ENCODE measurements at regions not wholly inside any gene's neighbourhood (a gene's known extent, or its start where the extent isn't known, plus 50 kb on each side); places are given as distances from the start of the nearest gene placed in this dataset.

DNA sequence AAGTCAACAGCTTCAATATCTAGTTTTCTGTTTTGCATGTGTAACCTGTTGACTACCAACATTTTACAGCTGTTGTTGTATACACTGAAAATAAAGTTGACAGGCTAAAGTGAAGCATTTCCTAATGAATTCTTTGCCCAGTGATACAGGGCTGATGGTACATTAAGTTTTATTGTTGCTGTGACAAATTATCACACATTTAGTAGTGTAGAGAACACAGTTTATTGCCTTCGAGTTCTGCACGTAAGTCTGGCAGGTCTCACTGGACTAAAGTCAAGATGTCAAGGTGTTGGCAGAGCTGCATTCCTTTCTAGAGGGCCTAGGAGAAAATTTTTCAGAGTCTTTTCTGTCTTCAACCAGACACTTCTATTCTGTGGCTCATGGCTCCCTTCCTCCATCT lies 184.2 kb downstream of the SLITRK6 start:
- Mint-ChIP-seq H3K36me3 (ENCODE audit: low read depth, unreplicated experiment) (peaks cover 2% of the 10 kb centered on the region), H3K4me1 (ENCODE audit: low read depth, unreplicated experiment) (peaks cover under 1% of the 10 kb centered on the region)
- no peak for DNase-seq (ENCODE audit: low read depth)

DNA sequence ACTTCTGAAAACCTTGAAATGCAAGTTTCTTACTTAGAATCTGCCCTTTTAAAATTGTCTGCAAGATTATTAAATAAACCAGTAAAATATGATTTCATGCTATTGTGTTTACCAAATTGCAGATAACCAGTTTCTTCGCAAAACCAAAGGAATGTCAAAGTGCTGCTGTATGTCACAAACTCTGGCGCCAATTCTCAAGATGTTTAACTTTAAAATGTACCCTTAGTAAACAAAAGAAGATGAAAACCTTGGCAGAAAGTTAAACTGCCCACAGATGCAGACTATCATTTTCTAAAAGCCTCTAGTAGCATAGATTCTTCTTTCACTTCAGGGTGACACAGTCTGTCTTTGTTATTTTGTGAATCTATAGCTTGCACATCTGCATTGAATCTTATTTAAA lies 189.2 kb downstream of the SLITRK6 start:
- FAIRE-seq = no peak
- Histone ChIP-seq H3K27me3 (ENCODE audit: insufficient read depth, low read length) (no peaks in the 10 kb centered on the region), H3K4me2 (ENCODE audit: low read length) (no peak overlapping the region), H3K9me3 (ENCODE audit: insufficient read depth, low read depth, low read length) (no peaks in the 10 kb centered on the region), H3K27ac (ENCODE audit: low read depth, low read length) (no peak overlapping the region), H3K4me3 (ENCODE audit: insufficient read depth, low read depth, low read length) (no peak overlapping the region), H3K9ac (ENCODE audit: low read length) (no peak overlapping the region), H4K20me1 (ENCODE audit: insufficient read depth, low read length) (no peaks in the 10 kb centered on the region), H3K4me1 (ENCODE audit: insufficient read depth, low read length) (no peaks in the 10 kb centered on the region), H3K36me3 (ENCODE audit: insufficient read depth, low read length) (no peaks in the 10 kb centered on the region), H3K79me2 (ENCODE audit: insufficient read depth, low read length) (no peaks in the 10 kb centered on the region), H2AFZ (ENCODE audit: low read depth, low read length) (no peak overlapping the region)
- no peaks in the 10 kb centered on the region for H3K9me3 Mint-ChIP-seq (ENCODE audit: unreplicated experiment)
- no peaks in the 10 kb centered on the region for H3K27me3 Mint-ChIP-seq (ENCODE audit: low read depth, unreplicated experiment)
- no peak overlapping the region for H3K4me3 Mint-ChIP-seq (ENCODE audit: unreplicated experiment)
- DNase-seq (ENCODE audit: low read depth) = no peak
- TF ChIP-seq, protein P1, sequence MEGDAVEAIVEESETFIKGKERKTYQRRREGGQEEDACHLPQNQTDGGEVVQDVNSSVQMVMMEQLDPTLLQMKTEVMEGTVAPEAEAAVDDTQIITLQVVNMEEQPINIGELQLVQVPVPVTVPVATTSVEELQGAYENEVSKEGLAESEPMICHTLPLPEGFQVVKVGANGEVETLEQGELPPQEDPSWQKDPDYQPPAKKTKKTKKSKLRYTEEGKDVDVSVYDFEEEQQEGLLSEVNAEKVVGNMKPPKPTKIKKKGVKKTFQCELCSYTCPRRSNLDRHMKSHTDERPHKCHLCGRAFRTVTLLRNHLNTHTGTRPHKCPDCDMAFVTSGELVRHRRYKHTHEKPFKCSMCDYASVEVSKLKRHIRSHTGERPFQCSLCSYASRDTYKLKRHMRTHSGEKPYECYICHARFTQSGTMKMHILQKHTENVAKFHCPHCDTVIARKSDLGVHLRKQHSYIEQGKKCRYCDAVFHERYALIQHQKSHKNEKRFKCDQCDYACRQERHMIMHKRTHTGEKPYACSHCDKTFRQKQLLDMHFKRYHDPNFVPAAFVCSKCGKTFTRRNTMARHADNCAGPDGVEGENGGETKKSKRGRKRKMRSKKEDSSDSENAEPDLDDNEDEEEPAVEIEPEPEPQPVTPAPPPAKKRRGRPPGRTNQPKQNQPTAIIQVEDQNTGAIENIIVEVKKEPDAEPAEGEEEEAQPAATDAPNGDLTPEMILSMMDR (IDR thresholded peaks at IDR 0.05; ENCODE audit: insufficient read depth, low read depth, low read length) = no peak
- TF ChIP-seq EZH2 (IDR thresholded peaks at IDR 0.05; ENCODE audit: insufficient read depth, low read length) = no peak
- no peaks in the 10 kb centered on the region for H3K36me3 Mint-ChIP-seq (ENCODE audit: low read depth, unreplicated experiment)
- H3K27ac Mint-ChIP-seq (ENCODE audit: unreplicated experiment) = no peak overlapping the region
- H3K4me1 Mint-ChIP-seq (ENCODE audit: low read depth, unreplicated experiment) = peaks cover 2% of the 10 kb centered on the region

More for the DNA sequence above, 184.2 kb downstream of the SLITRK6 start:
- no peak overlapping the region for H3K27ac Mint-ChIP-seq (ENCODE audit: unreplicated experiment)
- H4K20me1 ChIP-seq (ENCODE audit: insufficient read depth, low read length) = no peaks in the 10 kb centered on the region
- FAIRE-seq = no peak
- no peaks in the 10 kb centered on the region for H3K9me3 ChIP-seq (ENCODE audit: insufficient read depth, low read depth, low read length)
- no peak overlapping the region for H3K4me3 ChIP-seq (ENCODE audit: insufficient read depth, low read depth, low read length)
- no peak overlapping the region for H3K4me3 Mint-ChIP-seq (ENCODE audit: unreplicated experiment)
- no peaks in the 10 kb centered on the region for H3K4me1 ChIP-seq (ENCODE audit: insufficient read depth, low read length)
- H3K79me2 ChIP-seq (ENCODE audit: insufficient read depth, low read length) = no peaks in the 10 kb centered on the region
- no peaks in the 10 kb centered on the region for H3K9me3 Mint-ChIP-seq (ENCODE audit: unreplicated experiment)
- H3K27ac ChIP-seq (ENCODE audit: low read depth, low read length) = no peak overlapping the region
- no peaks in the 10 kb centered on the region for H3K27me3 ChIP-seq (ENCODE audit: insufficient read depth, low read length)
- TF ChIP-seq, protein P1 (IDR thresholded peaks at IDR 0.05; ENCODE audit: insufficient read depth, low read depth, low read length) = no peak
- TF ChIP-seq EZH2 (IDR thresholded peaks at IDR 0.05; ENCODE audit: insufficient read depth, low read length) = no peak
- H3K36me3 ChIP-seq (ENCODE audit: insufficient read depth, low read length) = no peaks in the 10 kb centered on the region
- no peak overlapping the region for H3K9ac ChIP-seq (ENCODE audit: low read length)
- no peaks in the 10 kb centered on the region for H3K27me3 Mint-ChIP-seq (ENCODE audit: low read depth, unreplicated experiment)
- H2AFZ ChIP-seq (ENCODE audit: low read depth, low read length) = no peak overlapping the region
- H3K4me2 ChIP-seq (ENCODE audit: low read length) = no peak overlapping the region

DNA sequence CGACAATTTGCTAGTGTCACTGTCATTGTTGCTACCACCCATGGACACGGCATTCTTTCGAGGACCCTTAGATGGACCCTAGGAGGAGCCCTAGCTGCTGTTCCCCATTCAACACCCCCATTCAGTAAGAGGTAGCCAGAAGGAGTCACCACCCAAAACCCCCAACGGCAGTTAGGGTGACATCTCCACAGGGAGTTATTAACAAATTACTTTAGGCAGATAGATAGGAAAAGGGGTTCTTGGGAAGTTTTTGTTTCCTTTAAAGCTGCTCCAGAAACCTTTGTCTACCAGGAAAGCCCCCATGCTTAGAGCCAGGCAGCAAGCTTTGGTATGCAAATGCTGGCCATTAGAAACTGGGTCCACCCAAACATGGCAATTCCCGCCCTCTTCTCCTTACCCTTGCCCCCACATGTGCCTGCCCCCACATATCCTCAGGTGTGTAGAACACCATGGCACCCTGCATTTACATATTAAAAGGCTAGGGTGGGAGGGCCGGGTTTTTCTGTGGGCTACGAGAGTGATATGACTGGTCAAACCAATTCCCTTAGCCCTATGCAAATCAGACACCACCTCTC lies 190.9 kb downstream of the SLITRK6 start:
- H3K9me3 ChIP-seq (ENCODE audit: insufficient read depth, low read depth, low read length) = no peaks in the 10 kb centered on the region
- H3K4me3 Mint-ChIP-seq (ENCODE audit: unreplicated experiment) = no peak overlapping the region
- DNase-seq (ENCODE audit: low read depth) (no peak), FAIRE-seq (no peak)
- no peak overlapping the region for H3K9ac ChIP-seq (ENCODE audit: low read length)
- H3K4me2 ChIP-seq (ENCODE audit: low read length) = no peak overlapping the region
- no peaks in the 10 kb centered on the region for H3K9me3 Mint-ChIP-seq (ENCODE audit: unreplicated experiment)
- H3K4me1 Mint-ChIP-seq (ENCODE audit: low read depth, unreplicated experiment) = peaks cover 2% of the 10 kb centered on the region
- H3K4me1 ChIP-seq (ENCODE audit: insufficient read depth, low read length) = no peaks in the 10 kb centered on the region
- H3K27me3 Mint-ChIP-seq (ENCODE audit: low read depth, unreplicated experiment) = no peaks in the 10 kb centered on the region
- no peaks in the 10 kb centered on the region for H3K79me2 ChIP-seq (ENCODE audit: insufficient read depth, low read length)
- H3K27ac Mint-ChIP-seq (ENCODE audit: unreplicated experiment) = no peak overlapping the region
- H3K4me3 ChIP-seq (ENCODE audit: insufficient read depth, low read depth, low read length) = no peak overlapping the region
- no peak overlapping the region for H3K27ac ChIP-seq (ENCODE audit: low read depth, low read length)
- H3K36me3 Mint-ChIP-seq (ENCODE audit: low read depth, unreplicated experiment) = no peaks in the 10 kb centered on the region
- no peaks in the 10 kb centered on the region for H3K27me3 ChIP-seq (ENCODE audit: insufficient read depth, low read length)
- TF ChIP-seq, protein P1 (IDR thresholded peaks at IDR 0.05; ENCODE audit: insufficient read depth, low read depth, low read length) = no peak
- TF ChIP-seq EZH2 (IDR thresholded peaks at IDR 0.05; ENCODE audit: insufficient read depth, low read length) = no peak
- no peaks in the 10 kb centered on the region for H4K20me1 ChIP-seq (ENCODE audit: insufficient read depth, low read length)
- no peak overlapping the region for H2AFZ ChIP-seq (ENCODE audit: low read depth, low read length)
- no peaks in the 10 kb centered on the region for H3K36me3 ChIP-seq (ENCODE audit: insufficient read depth, low read length)

Measured in astrocyte (in vitro differentiated cells and primary cell).